Karpas-422 (cell line): ENCODE measurements at regions not wholly inside any gene's neighbourhood (a gene's known extent, or its start where the extent isn't known, plus 50 kb on each side); places are given as distances from the start of the nearest gene placed in this dataset.

ENCODE experiments used
- DNase-seq: peaks from one replicate; pipeline ENCODE4 v3.0.0-alpha.2; 2015
- H2AFZ ChIP-seq: fragments of 200-600 bp; sonication (generic); 2 replicates; pipeline ENCODE4 v1.6.1; 2014; ENCODE audit warnings: antibody characterized with exemption, low read length, mixed read lengths
- H3K27ac ChIP-seq: fragments of 200-600 bp; sonication (generic); 2 replicates; pipeline ENCODE4 v1.5.1; 2014; ENCODE audit warnings: mild to moderate bottlenecking, low read length, moderate library complexity
- H3K27me3 ChIP-seq: fragments of 200-600 bp; sonication (generic); 2 replicates; pipeline ENCODE4 v1.6.1; 2014; ENCODE audit warnings: low read length, mixed read lengths
- H3K36me3 ChIP-seq: fragments of 200-600 bp; sonication (generic); 2 replicates; pipeline ENCODE4 v1.6.1; 2014; ENCODE audit warnings: low read length, mixed read lengths; ENCODE audit not compliant: insufficient read depth
- H3K4me1 ChIP-seq: fragments of 200-600 bp; sonication (generic); 2 replicates; pipeline ENCODE4 v1.6.1; 2014; ENCODE audit warnings: mild to moderate bottlenecking, low read length, mixed read lengths
- H3K4me2 ChIP-seq: fragments of 200-600 bp; sonication (generic); 2 replicates; pipeline ENCODE4 v1.6.1; 2014; ENCODE audit warnings: low read length, low read depth, mild to moderate bottlenecking; ENCODE audit not compliant: poor library complexity, severe bottlenecking
- H3K4me3 ChIP-seq: fragments of 200-600 bp; sonication (generic); 2 replicates; pipeline ENCODE4 v1.5.1; 2014; ENCODE audit warnings: mild to moderate bottlenecking, antibody characterized with exemption, low read length, mixed read lengths
- H3K79me2 ChIP-seq: fragments of 200-600 bp; sonication (generic); 2 replicates; pipeline ENCODE4 v1.6.1; 2014; ENCODE audit warnings: mild to moderate bottlenecking, low read length, mixed read lengths
- H3K9ac ChIP-seq: fragments of 200-600 bp; sonication (generic); 2 replicates; pipeline ENCODE4 v1.6.0; 2014; ENCODE audit warnings: low read length
- H3K9me2 ChIP-seq: fragments of 200-600 bp; sonication (generic), shearing (Covaris generic); replicated peaks from 2 replicates; pipeline ENCODE4 v1.6.0; 2014; ENCODE audit warnings: mild to moderate bottlenecking, low read length, moderate library complexity; ENCODE audit not compliant: insufficient read depth
- H3K9me3 ChIP-seq: fragments of 300-700, 200-600 bp; sonication (generic); 2 replicates; pipeline ENCODE4 v1.6.1; 2014; ENCODE audit warnings: low read length, mixed read lengths
- H4K20me1 ChIP-seq: fragments of 200-600 bp; sonication (generic); 2 replicates; pipeline ENCODE4 v1.6.1; 2014; ENCODE audit warnings: mild to moderate bottlenecking, antibody characterized with exemption, low read length, low read depth; ENCODE audit not compliant: insufficient read depth

DNA sequence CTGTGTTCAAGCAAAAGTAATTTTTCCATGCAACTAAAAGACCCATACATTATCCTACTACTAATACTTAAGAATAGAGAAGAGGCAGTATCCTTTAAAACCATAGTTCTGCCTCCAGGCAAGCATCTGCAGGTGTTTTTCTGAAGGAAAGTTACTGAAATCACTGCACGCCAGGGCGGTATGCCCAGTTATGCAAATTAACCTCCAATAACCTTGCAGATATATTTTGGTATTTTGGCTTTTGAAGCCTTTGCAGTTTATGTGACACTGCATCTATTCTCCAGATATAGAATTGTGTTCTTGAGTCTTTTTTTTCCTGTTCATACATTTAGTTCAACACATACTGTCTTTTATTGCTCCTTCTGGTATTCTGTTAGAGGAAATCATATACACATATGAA lies 346.2 kb upstream of the PDGFD start:
- Histone ChIP-seq H4K20me1 (no peaks in the 10 kb centered on the region), H2AFZ (no peak overlapping the region), H3K4me2 (no peak overlapping the region), H3K9me3 (no peaks in the 10 kb centered on the region), H3K4me1 (no peaks in the 10 kb centered on the region), H3K9ac (no peak overlapping the region), H3K9me2 (no peaks in the 10 kb centered on the region), H3K36me3 (no peaks in the 10 kb centered on the region), H3K79me2 (no peaks in the 10 kb centered on the region), H3K27me3 (no peaks in the 10 kb centered on the region), H3K27ac (no peak overlapping the region), H3K4me3 (no peak overlapping the region)
- no peak for DNase-seq

DNA sequence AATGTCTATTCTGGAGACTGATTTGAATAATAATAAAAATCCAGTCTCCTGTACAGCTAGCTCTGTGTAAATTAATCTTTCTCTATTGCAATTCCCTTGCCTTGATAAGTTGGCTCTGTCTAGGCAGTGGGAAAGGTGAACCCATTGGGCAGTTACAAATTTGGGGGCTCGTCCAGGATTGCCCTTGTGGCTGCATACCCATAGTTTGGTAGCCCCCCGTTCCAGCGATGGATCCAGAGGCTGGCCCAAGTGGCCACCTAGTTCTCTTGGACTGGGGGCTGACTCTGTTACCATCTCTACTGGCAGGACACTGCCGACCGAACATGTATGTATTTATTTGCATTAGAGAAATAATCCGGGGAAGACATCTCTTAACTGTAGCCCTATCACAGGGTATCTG lies 326.2 kb upstream of the PDGFD start:
- Histone ChIP-seq H3K9ac (no peak overlapping the region), H3K4me3 (no peak overlapping the region), H3K27me3 (peaks cover 5% of the 10 kb centered on the region; the same call in 1 of the 2 replicates), H3K4me1 (no peaks in the 10 kb centered on the region), H2AFZ (no peak overlapping the region), H3K79me2 (no peaks in the 10 kb centered on the region), H4K20me1 (no peaks in the 10 kb centered on the region), H3K9me3 (no peaks in the 10 kb centered on the region), H3K27ac (no peak overlapping the region), H3K9me2 (no peaks in the 10 kb centered on the region), H3K36me3 (no peaks in the 10 kb centered on the region), H3K4me2 (no peak overlapping the region)
- no peak for DNase-seq

DNA sequence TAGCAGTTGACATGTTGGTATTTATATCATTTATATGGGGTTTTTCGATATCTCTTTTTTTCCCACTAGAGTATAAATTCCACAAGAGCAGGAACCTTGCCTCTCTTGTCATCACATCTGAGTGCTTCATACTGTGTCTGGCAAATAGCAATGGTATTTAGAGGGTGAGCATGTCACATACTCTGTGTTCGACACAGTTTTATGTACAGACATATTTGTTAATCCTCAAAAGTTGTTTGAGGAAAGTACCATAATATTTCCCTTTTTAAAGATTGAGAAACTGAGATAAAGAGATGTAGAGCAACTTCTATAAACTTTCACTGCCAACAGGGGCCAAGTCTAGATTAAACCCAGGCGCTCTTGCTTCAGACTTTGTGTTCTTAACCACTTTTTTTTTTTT lies 324.6 kb upstream of the PDGFD start:
- H3K9me2 ChIP-seq, result no peaks in the 10 kb centered on the region
- H3K36me3 ChIP-seq, result no peaks in the 10 kb centered on the region
- no peak overlapping the region for H2AFZ ChIP-seq
- no peaks in the 10 kb centered on the region for H3K79me2 ChIP-seq
- H3K27me3 ChIP-seq, result peaks cover 5% of the 10 kb centered on the region; the same call in 1 of the 2 replicates
- H3K9me3 ChIP-seq, result no peaks in the 10 kb centered on the region
- no peak overlapping the region for H3K4me2 ChIP-seq
- H3K9ac ChIP-seq, result no peak overlapping the region
- no peak overlapping the region for H3K4me3 ChIP-seq
- no peaks in the 10 kb centered on the region for H4K20me1 ChIP-seq
- no peak for DNase-seq
- no peak overlapping the region for H3K27ac ChIP-seq
- no peaks in the 10 kb centered on the region for H3K4me1 ChIP-seq

DNA sequence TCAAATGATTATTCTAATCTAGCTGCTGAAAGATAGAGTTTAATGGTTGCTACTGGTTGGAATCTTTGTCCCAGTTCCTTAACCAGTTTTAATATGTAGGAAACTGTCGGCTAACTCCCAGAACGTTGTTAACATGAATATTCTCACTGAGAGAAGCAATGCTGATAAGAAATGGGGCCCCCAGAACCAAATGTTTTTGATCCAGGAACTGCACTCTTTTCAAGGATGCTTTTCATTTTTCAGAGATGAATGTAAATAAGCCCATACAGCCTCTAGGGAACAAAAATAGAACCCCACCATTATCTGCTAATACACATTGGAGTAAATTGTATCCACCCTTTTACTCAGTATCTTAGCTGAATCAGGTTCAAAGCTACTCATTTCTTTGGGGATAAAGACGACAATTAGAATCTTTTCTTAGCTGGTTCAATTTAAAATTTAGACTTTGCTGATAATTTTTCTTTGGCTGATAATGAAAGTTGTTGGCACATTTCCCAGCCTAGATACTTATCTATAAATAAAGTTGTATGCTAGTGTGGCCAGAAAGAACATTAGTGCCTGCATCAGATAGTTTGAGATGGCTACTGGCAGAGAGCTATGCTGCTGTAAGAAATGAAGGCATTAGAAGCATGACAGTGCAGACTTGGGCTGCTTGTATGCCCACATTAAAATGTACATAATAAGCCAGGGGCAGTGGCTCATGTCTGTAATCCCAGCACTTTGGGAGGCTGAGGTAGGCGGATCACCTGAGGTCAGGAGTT lies 323.3 kb upstream of the PDGFD start:
- peaks cover 5% of the 10 kb centered on the region; the same call in 1 of the 2 replicates for H3K27me3 ChIP-seq
- no peaks in the 10 kb centered on the region for H3K9me2 ChIP-seq
- H3K4me1 ChIP-seq, result no peaks in the 10 kb centered on the region
- no peaks in the 10 kb centered on the region for H4K20me1 ChIP-seq
- no peak overlapping the region for H3K27ac ChIP-seq
- no peaks in the 10 kb centered on the region for H3K36me3 ChIP-seq
- H2AFZ ChIP-seq, result no peak overlapping the region
- no peak for DNase-seq
- H3K9me3 ChIP-seq, result peaks cover 4% of the 10 kb centered on the region; the same call in 1 of the 2 replicates
- no peaks in the 10 kb centered on the region for H3K79me2 ChIP-seq
- no peak overlapping the region for H3K9ac ChIP-seq
- no peak overlapping the region for H3K4me2 ChIP-seq
- no peak overlapping the region for H3K4me3 ChIP-seq

DNA sequence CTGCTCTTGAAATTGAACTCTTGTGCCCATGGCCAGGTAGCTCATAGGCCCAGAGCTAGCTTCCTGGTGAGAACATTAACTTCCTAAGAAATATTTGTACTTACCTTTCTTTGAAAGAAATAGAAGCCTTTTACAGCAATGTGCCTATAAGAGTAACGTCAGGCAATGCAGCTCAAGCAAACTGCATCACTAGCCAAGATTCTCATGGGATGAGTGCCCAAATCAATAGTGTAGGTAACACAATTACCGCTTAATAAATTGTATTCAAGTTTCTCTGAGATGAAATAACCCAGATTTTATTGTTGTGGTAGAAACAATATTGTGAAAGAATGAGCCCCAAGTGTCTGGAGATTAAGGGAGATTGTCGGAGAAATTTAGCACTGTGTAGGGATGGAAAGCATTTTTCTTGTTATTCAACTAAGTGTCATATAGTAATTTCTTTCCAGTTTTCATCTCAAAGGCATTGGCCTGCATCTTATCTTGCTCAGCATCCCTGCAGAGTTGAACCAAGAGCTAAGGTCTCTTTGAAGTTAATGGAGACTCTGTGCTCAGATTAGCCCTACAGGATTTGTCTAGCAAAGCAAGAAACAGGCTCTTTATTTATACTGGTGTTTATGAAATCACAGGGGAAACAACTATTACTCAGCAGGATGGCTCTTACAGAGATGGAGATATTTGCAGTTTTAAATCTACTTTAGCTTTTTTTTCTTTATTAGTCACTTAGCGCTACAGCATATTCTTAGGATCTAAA lies 321.0 kb upstream of the PDGFD start:
- Histone ChIP-seq H3K4me2 (no peak overlapping the region), H3K79me2 (no peaks in the 10 kb centered on the region), H3K9me2 (no peaks in the 10 kb centered on the region), H2AFZ (no peak overlapping the region), H3K9ac (no peak overlapping the region), H4K20me1 (no peaks in the 10 kb centered on the region), H3K4me1 (no peaks in the 10 kb centered on the region), H3K36me3 (no peaks in the 10 kb centered on the region), H3K4me3 (no peak overlapping the region), H3K27me3 (no peaks in the 10 kb centered on the region; the same call in 1 of the 2 replicates), H3K27ac (no peak overlapping the region), H3K9me3 (peaks cover 5% of the 10 kb centered on the region; the same call in 1 of the 2 replicates)
- no peak for DNase-seq

DNA sequence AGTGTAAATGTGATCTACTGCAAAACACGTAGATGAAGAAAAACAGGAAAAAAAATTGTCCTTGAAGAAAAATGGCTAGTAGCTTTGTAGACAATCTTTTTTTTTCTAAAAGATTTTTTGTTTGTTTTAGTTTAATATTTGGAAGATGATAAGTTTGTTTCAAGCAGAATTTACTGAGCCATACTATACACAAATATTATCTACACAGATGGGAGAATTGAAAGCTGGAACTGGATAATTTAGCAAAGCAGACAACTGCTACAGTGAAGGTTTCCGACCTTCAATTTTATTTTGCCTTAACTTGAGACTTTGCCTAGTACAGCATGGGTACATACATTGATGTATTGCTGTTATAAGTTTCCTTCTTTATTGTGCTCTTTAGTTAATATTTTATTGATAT lies 313.0 kb upstream of the PDGFD start:
- H3K9me2 ChIP-seq, result no peaks in the 10 kb centered on the region
- H3K9ac ChIP-seq, result no peak overlapping the region
- no peaks in the 10 kb centered on the region for H3K9me3 ChIP-seq
- H3K36me3 ChIP-seq, result no peaks in the 10 kb centered on the region
- H3K27ac ChIP-seq, result no peak overlapping the region
- no peaks in the 10 kb centered on the region for H3K4me1 ChIP-seq
- H4K20me1 ChIP-seq, result no peaks in the 10 kb centered on the region
- no peak overlapping the region for H3K4me3 ChIP-seq
- no peak overlapping the region for H3K4me2 ChIP-seq
- DNase-seq, result no peak
- H3K79me2 ChIP-seq, result no peaks in the 10 kb centered on the region
- H3K27me3 ChIP-seq, result peaks cover 4% of the 10 kb centered on the region; the same call in 1 of the 2 replicates
- no peak overlapping the region for H2AFZ ChIP-seq

DNA sequence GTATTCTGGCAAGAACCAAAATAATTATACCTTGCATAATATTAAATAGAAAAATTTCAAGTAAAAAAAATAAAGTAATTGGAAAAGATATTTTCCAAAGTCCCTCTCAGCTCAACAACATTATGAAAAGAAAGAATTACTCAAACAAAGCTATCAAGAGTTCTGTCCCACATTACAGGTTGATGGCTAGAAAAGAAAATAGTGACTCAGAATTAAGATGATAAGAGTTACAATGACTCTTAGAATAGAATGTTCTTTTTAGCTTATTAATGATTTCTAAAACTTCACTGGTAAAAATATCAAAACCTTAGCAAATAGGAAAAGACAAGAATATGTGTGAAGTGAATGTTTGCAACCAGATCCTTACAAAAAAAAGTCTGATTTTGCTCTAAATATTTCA lies 312.5 kb upstream of the PDGFD start:
- Histone ChIP-seq H2AFZ (no peak overlapping the region), H3K9me2 (no peaks in the 10 kb centered on the region)
- DNase-seq, result no peak

DNA sequence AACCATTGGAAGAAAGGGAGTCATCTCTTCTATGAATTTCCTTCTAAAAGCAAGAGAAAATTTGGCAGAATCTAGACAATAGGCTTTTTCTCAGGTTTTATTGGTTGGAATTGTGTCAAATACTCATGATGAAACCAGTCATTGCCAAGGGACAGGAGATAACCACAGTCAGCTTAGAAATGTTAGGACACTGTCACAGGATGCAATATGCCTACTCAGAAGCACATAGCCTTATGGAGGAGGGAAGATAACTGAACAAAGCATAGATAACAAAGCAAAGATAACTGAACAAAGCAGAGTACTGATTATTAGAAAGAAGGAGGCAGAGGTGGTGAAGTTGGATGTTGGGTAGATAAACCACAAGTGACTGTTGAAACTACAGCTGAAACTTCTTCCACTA lies 303.5 kb upstream of the PDGFD start:
- no peaks in the 10 kb centered on the region for H4K20me1 ChIP-seq
- H3K4me1 ChIP-seq, result no peaks in the 10 kb centered on the region
- H3K4me2 ChIP-seq, result no peak overlapping the region
- no peaks in the 10 kb centered on the region for H3K79me2 ChIP-seq
- 0 out of 2 replicates have a peak, but pooled peaks cover 6% of the 10 kb centered on the region for H3K27me3 ChIP-seq
- H3K27ac ChIP-seq, result no peak overlapping the region
- no peak overlapping the region for H3K4me3 ChIP-seq
- DNase-seq, result no peak
- no peaks in the 10 kb centered on the region for H3K9me3 ChIP-seq
- no peak overlapping the region for H2AFZ ChIP-seq
- no peaks in the 10 kb centered on the region for H3K9me2 ChIP-seq
- H3K36me3 ChIP-seq, result no peaks in the 10 kb centered on the region
- no peak overlapping the region for H3K9ac ChIP-seq

More for the DNA sequence above, 312.5 kb upstream of the PDGFD start:
- Histone ChIP-seq H3K9ac (no peak overlapping the region), H3K9me3 (no peaks in the 10 kb centered on the region), H3K4me2 (no peak overlapping the region), H3K36me3 (no peaks in the 10 kb centered on the region), H3K27ac (no peak overlapping the region), H3K27me3 (peaks cover 4% of the 10 kb centered on the region; the same call in 1 of the 2 replicates), H3K4me1 (no peaks in the 10 kb centered on the region), H3K79me2 (no peaks in the 10 kb centered on the region), H3K4me3 (no peak overlapping the region), H4K20me1 (no peaks in the 10 kb centered on the region)
